ENCODE measurements at regions not wholly inside any gene's neighbourhood (a gene's known extent, or its start where the extent isn't known, plus 50 kb on each side); places are given as distances from the start of the nearest gene placed in this dataset.

DNA sequence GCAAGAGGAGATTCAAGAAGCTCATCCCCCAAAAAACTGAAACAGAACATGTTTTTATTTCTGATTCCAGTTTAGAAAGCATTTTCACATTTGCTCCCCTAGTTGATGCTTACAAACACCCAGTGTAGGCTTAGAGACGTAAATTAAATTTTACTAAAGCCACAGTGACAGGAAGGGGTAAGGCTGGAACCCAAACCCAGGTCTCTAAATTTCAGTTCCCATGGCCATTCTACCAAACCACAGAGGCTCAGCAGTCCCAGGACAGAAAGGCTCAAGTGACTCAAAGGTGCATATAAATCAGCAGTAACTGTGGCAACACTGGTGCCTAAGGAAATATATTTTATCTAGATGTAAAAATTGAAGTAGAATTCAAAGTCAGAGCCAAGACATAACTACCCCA, 128.7 kb downstream of the CEP120 start:
- Histone ChIP-seq H3K4me1 (peaks cover 0 to 7% of the 10 kb centered on the region in 2 donors), H3K27ac (peak overlapping the region; percentile 46 to 57), H3K9me3 (no peaks in the 10 kb centered on the region), H3K4me3 (no peak overlapping the region), H3K36me3 (no peaks in the 10 kb centered on the region), H3K27me3 (no peaks in the 10 kb centered on the region)
- no peak for DNase-seq (ENCODE audit: low spot score in 2 of 2)
- intact Hi-C loops (cut with DNase I): no loop called here
- TF ChIP-seq CTCF (IDR thresholded peaks at IDR 0.05): no peak

- no peak for DNase-seq (ENCODE audit: low spot score in 2 of 2)
- Histone ChIP-seq H3K36me3 (no peaks in the 10 kb centered on the region), H3K9me3 (no peaks in the 10 kb centered on the region), H3K27me3 (no peaks in the 10 kb centered on the region), H3K4me3 (no peak overlapping the region), H3K27ac (peak overlapping the region; percentile 40 to 91), H3K4me1 (no peaks in the 10 kb centered on the region)
- no peak for TF ChIP-seq CTCF (IDR thresholded peaks at IDR 0.05)
- intact Hi-C loops (cut with DNase I): no loop called here
Observed at GRCh38 chr5:123289210-123289609, 134.0 kb downstream of the CEP120 start.

DNA sequence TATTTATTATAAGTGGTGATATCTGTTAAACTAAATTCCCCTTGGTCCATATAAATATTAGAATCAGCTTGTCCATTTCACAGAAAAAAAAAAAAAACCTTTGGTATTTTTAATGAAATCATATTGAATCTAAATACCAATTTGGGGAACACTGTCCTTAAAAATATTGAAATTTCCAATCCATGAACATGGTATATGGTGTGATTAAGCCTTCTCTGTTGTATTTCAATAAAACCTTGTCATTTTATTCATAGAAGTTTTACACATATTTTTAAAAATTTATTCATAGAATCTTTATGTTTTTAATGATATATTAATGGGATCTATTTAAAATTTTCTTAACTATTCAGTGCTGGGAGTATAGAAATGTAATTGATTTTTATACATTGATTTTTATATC, 135.3 kb downstream of the CEP120 start:
- peak overlapping the region in 1 of 2 donors; percentile 65 for H3K4me3 ChIP-seq
- no peak for DNase-seq (ENCODE audit: low spot score in 2 of 2)
- no peaks in the 10 kb centered on the region for H3K9me3 ChIP-seq
- peaks cover 0 to 3% of the 10 kb centered on the region in 2 donors for H3K4me1 ChIP-seq
- no peaks in the 10 kb centered on the region for H3K27me3 ChIP-seq
- H3K27ac ChIP-seq: peak overlapping the region; percentile 91 to 92
- TF ChIP-seq CTCF (IDR thresholded peaks at IDR 0.05): no peak
- intact Hi-C loops (cut with DNase I): loop anchor here (2.0 kb wide), 1 partner anchor 193 kb away; no protein-coding TSS in a partner anchor
- H3K36me3 ChIP-seq: no peaks in the 10 kb centered on the region

GRCh38 chr5:123286891-123287290, 136.3 kb downstream of the CEP120 start:
- intact Hi-C loops (cut with DNase I): loop anchor here (2.0 kb wide), 1 partner anchor 192 kb away; no protein-coding TSS in a partner anchor
- no peaks in the 10 kb centered on the region for H3K9me3 ChIP-seq

DNA sequence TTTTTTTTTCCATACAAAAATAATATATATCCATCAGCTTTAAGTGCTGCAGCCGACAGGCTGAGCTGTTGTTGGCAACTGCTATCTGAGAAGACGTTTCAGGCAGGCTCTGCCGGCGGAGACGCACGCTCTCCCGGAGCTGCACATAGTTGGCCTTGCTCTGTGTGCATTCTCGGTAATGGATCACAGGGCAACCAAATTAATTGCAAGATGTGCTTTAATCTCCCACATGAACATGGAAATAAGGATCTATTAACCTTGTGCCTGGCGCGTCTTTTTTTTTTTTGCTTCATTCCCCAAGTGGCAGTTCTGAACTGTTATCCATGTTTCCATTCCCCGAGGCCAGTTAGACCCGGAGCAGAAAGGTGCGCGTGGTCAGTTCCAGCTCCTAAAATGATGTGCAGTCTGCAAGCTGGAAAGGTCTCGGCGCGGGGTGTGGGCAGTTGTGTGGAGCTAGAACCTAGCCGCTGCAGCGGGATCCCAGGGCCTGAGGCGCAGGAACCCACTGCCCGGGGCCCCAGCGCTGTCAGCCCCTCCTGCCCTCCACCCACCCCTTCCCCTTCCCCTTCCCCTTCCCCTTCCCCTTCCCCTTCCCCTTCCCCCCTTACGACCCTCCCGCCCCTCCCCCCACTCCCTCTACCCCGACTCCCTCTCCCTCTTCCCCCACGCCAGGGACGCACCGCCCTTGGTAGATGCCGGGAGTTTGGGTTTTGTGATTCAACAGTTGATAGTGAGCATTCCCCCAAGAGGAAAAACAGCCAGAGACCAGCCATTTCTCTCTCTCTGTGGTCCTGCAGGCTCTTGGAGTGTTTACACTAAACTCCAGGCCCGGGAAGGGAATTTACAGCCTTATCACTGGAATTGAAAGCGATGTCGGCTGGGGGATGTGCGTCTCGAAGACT, 137.8 kb downstream of the CEP120 start:
- H3K27me3 ChIP-seq: no peaks in the 10 kb centered on the region
- peak overlapping the region; percentile 91 to 92 for H3K27ac ChIP-seq
- H3K4me3 ChIP-seq: peak overlapping the region; percentile 57 to 65
- TF ChIP-seq CTCF (IDR thresholded peaks at IDR 0.05): no peak
- intact Hi-C loops (cut with DNase I): loop anchor here (2.0 kb wide), 1 partner anchor 191 kb away; no protein-coding TSS in a partner anchor
- no peaks in the 10 kb centered on the region for H3K9me3 ChIP-seq
- no peaks in the 10 kb centered on the region for H3K36me3 ChIP-seq
- peak in 1 of 2 donors; percentile 74 for DNase-seq (ENCODE audit: low spot score in 2 of 2)
- peaks cover 0 to 8% of the 10 kb centered on the region in 2 donors for H3K4me1 ChIP-seq

More at GRCh38 chr5:123286891-123287290, 136.3 kb downstream of the CEP120 start:
- DNase-seq (ENCODE audit: low spot score in 2 of 2): no peak
- H3K27ac ChIP-seq: peak overlapping the region; percentile 91 to 92
- no peaks in the 10 kb centered on the region for H3K36me3 ChIP-seq
- peak overlapping the region; percentile 57 to 65 for H3K4me3 ChIP-seq
- H3K4me1 ChIP-seq: peaks cover 0 to 8% of the 10 kb centered on the region in 2 donors
- TF ChIP-seq CTCF (IDR thresholded peaks at IDR 0.05): no peak
- H3K27me3 ChIP-seq: no peaks in the 10 kb centered on the region

Data from ascending aorta (tissue), 2 donors.